K562 (cell line): ENCODE measurements at regions not wholly inside any gene's neighbourhood (a gene's known extent, or its start where the extent isn't known, plus 50 kb on each side); places are given as distances from the start of the nearest gene placed in this dataset.
A peak's percentile ranks its signal among the peaks of the same experiment; 100 is the strongest.

Experiments used
- ATAC-seq: fragments of 200-7000 bp; cut with Tn5 transposase; 3 replicates; pipeline ENCODE4 v1.9.1; 2020; ENCODE audit warnings: moderate library complexity
- BruUV-seq: library from RNA; stranded (reverse); fragments of 400-500 nt; replicated peaks from 2 replicates; lab custom pipeline; 2021; lab: Mats Ljungman, UMichigan
- CTCF ChIA-PET: fragments of 300-600 bp; formaldehyde crosslinking; extraction: SDS; loops from one replicate; lab custom pipeline; 2021; ENCODE audit warnings: low intra/inter-chr PET ratio; lab: Yijun Ruan, JAX
- POLR2A ChIA-PET: fragments of 300-600, 350-650 bp; sonication (Branson Sonifier 250); formaldehyde crosslinking; extraction: SDS; loops from one replicate; lab custom pipeline; 2021; ENCODE audit warnings: antibody characterized with exemption, inconsistent platforms; lab: Yijun Ruan, JAX
- DNase-seq, 4 experiments: peaks; one replicate each; pipeline versions ENCODE4 v3.0.0 to v3.0.0-alpha.2; 2011 to 2018; ENCODE audit warnings: low spot score in 3 of 4, mixed read lengths in 3 of 4; ENCODE audit errors: extremely low read depth in 1 of 4
- FAIRE-seq: peaks from 2 replicates; lab custom pipeline; 2011; peaks lifted over from hg19 to GRCh38; lab: Jason Lieb, UNC
- H2AFZ ChIP-seq: 2 replicates; pipeline ENCODE4 v1.6.0; 2011; ENCODE audit warnings: low read depth, low read length, control low read depth, inconsistent platforms
- H3K27ac ChIP-seq: fragments of 200-600 bp; 3 replicates; pipeline ENCODE4 v1.8.0; 2011; ENCODE audit warnings: low read depth, mild to moderate bottlenecking, control low read depth, inconsistent platforms, low read length, moderate library complexity, mixed read lengths; ENCODE audit errors: extremely low read depth
- H3K27me3 ChIP-seq, 2 experiments: fragments of 300-600 bp in 1 of 2; 2 replicates in 1 of 2; 3 replicates in 1 of 2; pipeline versions ENCODE4 v1.6.0 to v1.8.0; 2011; ENCODE audit warnings: inconsistent platforms in 2 of 2, low read length in 2 of 2, mild to moderate bottlenecking in 1 of 2, mixed read lengths in 1 of 2, moderate library complexity in 1 of 2; ENCODE audit not compliant: control insufficient read depth in 2 of 2, insufficient read depth in 2 of 2
- H3K36me3 ChIP-seq: fragments of 300-600 bp; 3 replicates; pipeline ENCODE4 v1.8.0; 2011; ENCODE audit warnings: mild to moderate bottlenecking, low read length, inconsistent platforms; ENCODE audit not compliant: control insufficient read depth, insufficient read depth
- H3K4me1 ChIP-seq, 2 experiments: fragments of 200-600 bp in 1 of 2; replicated peaks in 1 of 2; 2 replicates in 1 of 2; 3 replicates in 1 of 2; pipeline versions ENCODE4 v1.5.1 to v1.8.0; 2011; ENCODE audit warnings: inconsistent platforms in 2 of 2, low read length in 2 of 2, mild to moderate bottlenecking in 1 of 2, mixed read lengths in 1 of 2, moderate library complexity in 1 of 2; ENCODE audit not compliant: control insufficient read depth in 2 of 2, insufficient read depth in 2 of 2
- H3K4me2 ChIP-seq: 2 replicates; pipeline ENCODE4 v1.6.1; 2011; ENCODE audit warnings: low read length, control low read depth, inconsistent platforms, mixed read lengths; ENCODE audit not compliant: insufficient read depth
- H3K4me3 ChIP-seq: fragments of 200-600 bp; sonication (generic), shearing (Covaris generic); 2 replicates; pipeline ENCODE4 v1.5.1; 2016; ENCODE audit warnings: control low read depth, inconsistent platforms
- H3K79me2 ChIP-seq: fragments of 200-600 bp; 3 replicates; pipeline ENCODE4 v1.8.0; 2011; ENCODE audit warnings: low read length, inconsistent platforms; ENCODE audit not compliant: control insufficient read depth, insufficient read depth
- H3K9ac ChIP-seq, 2 experiments: 2 replicates each; pipeline versions ENCODE4 v1.6.0 to v1.6.1; 2011; ENCODE audit warnings: low read depth in 2 of 2, low read length in 2 of 2, control low read depth in 1 of 2, inconsistent platforms in 1 of 2, mild to moderate bottlenecking in 1 of 2, mixed read lengths in 1 of 2; ENCODE audit not compliant: insufficient read depth in 1 of 2
- H3K9me1 ChIP-seq: one replicate; pipeline ENCODE4 v1.6.0; 2011; ENCODE audit warnings: inconsistent platforms, mild to moderate bottlenecking, low read length, moderate library complexity; ENCODE audit not compliant: control insufficient read depth, insufficient read depth
- H3K9me3 ChIP-seq: replicated peaks from 2 replicates; pipeline ENCODE4 v1.5.1; 2011; ENCODE audit warnings: low read depth, low read length, inconsistent platforms; ENCODE audit not compliant: control insufficient read depth, insufficient read depth
- H4K20me1 ChIP-seq: replicated peaks from 2 replicates; pipeline ENCODE4 v1.6.1; 2011; ENCODE audit warnings: low read length, inconsistent platforms, mixed read lengths; ENCODE audit not compliant: control insufficient read depth, insufficient read depth
- NFXL1 ChIP-seq: fragments of 450-650 bp; formaldehyde crosslinking; IDR thresholded peaks from 2 replicates; pipeline ENCODE4 v1.4.0; 2021; ENCODE audit warnings: mild to moderate bottlenecking
- SMARCA4 ChIP-seq: fragments of 450-650 bp; IDR thresholded peaks from 2 replicates; pipeline ENCODE4 v1.6.1; 2016
- TSC22D4 ChIP-seq: fragments of 450-650 bp; IDR thresholded peaks from 2 replicates; pipeline ENCODE4 v1.6.1; 2016; ENCODE audit warnings: missing genetic modification characterization, missing biosample characterization, control low read depth
- TSHZ1 ChIP-seq: fragments of 250-450 bp; sonication (Bioruptor Pico); IDR thresholded peaks from 2 replicates; pipeline ENCODE4 v1.4.0; 2020; ENCODE audit warnings: mild to moderate bottlenecking, moderate library complexity
- WGBS: fragments of 100-300 bp; shearing (Covaris generic); methylation state at CpG from one replicate; pipeline ENCODE4 v1.1.6; 2016; ENCODE audit warnings: low coverage, mixed read lengths; ENCODE audit not compliant: insufficient coverage; ENCODE audit errors: missing lambda C conversion rate; 5-methylcytosine and 5-hydroxymethylcytosine counted together
- in situ Hi-C: fragments of 300-500 bp; cut with MboI; formaldehyde crosslinking; loops from 4 replicates; pipeline ENCODE4 v1.15.0; 2018; ENCODE audit warnings: inconsistent platforms, mixed read lengths
- intact Hi-C: fragments of 100-400 bp; cut with micrococcal nuclease; formaldehyde crosslinking; loops from 2 replicates; pipeline ENCODE4 v1.14.2; 2022
- TF ChIP-seq, protein P1 (sequence below): sonication (generic); formaldehyde crosslinking; IDR thresholded peaks from 2 replicates; pipeline ENCODE4 v1.8.0; 2022; ENCODE audit warnings: mild to moderate bottlenecking, missing genetic modification reagents
- TF ChIP-seq, protein P2 (sequence below): fragments of 250-450 bp; sonication (Bioruptor Pico); IDR thresholded peaks from 2 replicates; pipeline ENCODE4 v1.4.0; 2020; ENCODE audit warnings: borderline replicate concordance

- intact Hi-C loops (no loop called here), in situ Hi-C loops (no loop called here)
- Histone ChIP-seq H3K9me3 (no peaks in the 10 kb centered on the region), H3K9me1 (no peaks in the 10 kb centered on the region), H3K27ac (no peak overlapping the region), H3K4me3 (no peak overlapping the region), H3K36me3 (no peaks in the 10 kb centered on the region), H3K27me3 (no peaks in the 10 kb centered on the region), H3K4me1 (no peaks in the 10 kb centered on the region), H2AFZ (no peak overlapping the region), H4K20me1 (no peaks in the 10 kb centered on the region), H3K79me2 (no peaks in the 10 kb centered on the region), H3K4me2 (no peak overlapping the region), H3K9ac (no peak overlapping the region)
- ATAC-seq = no peak
- POLR2A ChIA-PET = no interaction called here
- peak; percentile 26 for FAIRE-seq
- CTCF ChIA-PET = no interaction called here
- BruUV-seq = no TSS peak
- WGBS = 0% methylated on average over 1 of the region's 1 CpG
- TF ChIP-seq TSHZ1 (CRISPR knock-in tag) (no peak), SMARCA4 (no peak), TSC22D4 (tag) (no peak), NFXL1 (CRISPR knock-in tag) (no peak)
- TF ChIP-seq, protein P1, sequence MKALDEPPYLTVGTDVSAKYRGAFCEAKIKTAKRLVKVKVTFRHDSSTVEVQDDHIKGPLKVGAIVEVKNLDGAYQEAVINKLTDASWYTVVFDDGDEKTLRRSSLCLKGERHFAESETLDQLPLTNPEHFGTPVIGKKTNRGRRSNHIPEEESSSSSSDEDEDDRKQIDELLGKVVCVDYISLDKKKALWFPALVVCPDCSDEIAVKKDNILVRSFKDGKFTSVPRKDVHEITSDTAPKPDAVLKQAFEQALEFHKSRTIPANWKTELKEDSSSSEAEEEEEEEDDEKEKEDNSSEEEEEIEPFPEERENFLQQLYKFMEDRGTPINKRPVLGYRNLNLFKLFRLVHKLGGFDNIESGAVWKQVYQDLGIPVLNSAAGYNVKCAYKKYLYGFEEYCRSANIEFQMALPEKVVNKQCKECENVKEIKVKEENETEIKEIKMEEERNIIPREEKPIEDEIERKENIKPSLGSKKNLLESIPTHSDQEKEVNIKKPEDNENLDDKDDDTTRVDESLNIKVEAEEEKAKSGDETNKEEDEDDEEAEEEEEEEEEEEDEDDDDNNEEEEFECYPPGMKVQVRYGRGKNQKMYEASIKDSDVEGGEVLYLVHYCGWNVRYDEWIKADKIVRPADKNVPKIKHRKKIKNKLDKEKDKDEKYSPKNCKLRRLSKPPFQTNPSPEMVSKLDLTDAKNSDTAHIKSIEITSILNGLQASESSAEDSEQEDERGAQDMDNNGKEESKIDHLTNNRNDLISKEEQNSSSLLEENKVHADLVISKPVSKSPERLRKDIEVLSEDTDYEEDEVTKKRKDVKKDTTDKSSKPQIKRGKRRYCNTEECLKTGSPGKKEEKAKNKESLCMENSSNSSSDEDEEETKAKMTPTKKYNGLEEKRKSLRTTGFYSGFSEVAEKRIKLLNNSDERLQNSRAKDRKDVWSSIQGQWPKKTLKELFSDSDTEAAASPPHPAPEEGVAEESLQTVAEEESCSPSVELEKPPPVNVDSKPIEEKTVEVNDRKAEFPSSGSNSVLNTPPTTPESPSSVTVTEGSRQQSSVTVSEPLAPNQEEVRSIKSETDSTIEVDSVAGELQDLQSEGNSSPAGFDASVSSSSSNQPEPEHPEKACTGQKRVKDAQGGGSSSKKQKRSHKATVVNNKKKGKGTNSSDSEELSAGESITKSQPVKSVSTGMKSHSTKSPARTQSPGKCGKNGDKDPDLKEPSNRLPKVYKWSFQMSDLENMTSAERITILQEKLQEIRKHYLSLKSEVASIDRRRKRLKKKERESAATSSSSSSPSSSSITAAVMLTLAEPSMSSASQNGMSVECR (CRISPR knock-in tag) = no peak
- TF ChIP-seq, protein P2, sequence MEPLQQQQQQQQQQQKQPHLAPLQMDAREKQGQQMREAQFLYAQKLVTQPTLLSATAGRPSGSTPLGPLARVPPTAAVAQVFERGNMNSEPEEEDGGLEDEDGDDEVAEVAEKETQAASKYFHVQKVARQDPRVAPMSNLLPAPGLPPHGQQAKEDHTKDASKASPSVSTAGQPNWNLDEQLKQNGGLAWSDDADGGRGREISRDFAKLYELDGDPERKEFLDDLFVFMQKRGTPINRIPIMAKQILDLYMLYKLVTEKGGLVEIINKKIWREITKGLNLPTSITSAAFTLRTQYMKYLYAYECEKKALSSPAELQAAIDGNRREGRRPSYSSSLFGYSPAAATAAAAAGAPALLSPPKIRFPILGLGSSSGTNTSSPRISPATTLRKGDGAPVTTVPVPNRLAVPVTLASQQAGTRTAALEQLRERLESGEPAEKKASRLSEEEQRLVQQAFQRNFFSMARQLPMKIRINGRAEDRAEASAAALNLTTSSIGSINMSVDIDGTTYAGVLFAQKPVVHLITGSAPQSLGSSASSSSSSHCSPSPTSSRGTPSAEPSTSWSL (CRISPR knock-in tag) = no peak
- no peak for DNase-seq
Measured at GRCh38 chr4:127291316-127291715, 341.4 kb upstream of the INTU start.
